IPS DF 19.7 (cell line): ENCODE measurements at regions not wholly inside any gene's neighbourhood (a gene's known extent, or its start where the extent isn't known, plus 50 kb on each side); places are given as distances from the start of the nearest gene placed in this dataset.
"Not testable (repeated sequence)": the region's sequence is repeated elsewhere in the genome, so short reads cannot be mapped to it uniquely, and the experiment has no call there.

Experiments
- DNase-seq: peaks from one replicate; pipeline ENCODE4 v3.0.0-alpha.2; 2013; ENCODE audit warnings: low read depth, low spot score

- no peak for DNase-seq
These were observed 73.8 kb downstream of the SLC25A46 start for GRCh38 chr5:110812639-110813038.

GRCh38 chr5:110815916-110816605 lies 77.3 kb downstream of the SLC25A46 start:
- DNase-seq: no peak

DNA sequence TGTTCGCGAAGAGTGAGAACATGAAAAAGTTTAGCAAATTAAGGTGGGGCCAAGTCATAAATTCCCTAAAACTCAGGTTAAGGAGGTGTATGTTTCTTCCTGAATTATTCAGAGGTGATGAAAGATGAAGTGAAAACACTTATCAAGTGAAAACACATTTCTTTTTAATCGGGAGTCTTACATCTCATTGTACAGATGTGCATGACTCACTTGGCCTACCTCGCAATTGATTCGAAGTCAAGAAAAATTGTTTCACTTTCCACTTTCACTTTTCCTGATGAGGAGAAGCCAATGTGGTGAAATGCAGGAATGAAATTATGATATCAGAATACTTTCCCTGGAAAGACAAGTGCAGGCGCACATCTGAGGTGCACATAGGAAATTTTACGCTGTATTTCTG lies 78.7 kb downstream of the SLC25A46 start:
- no peak for DNase-seq

GRCh38 chr5:110823571-110823970 lies 84.8 kb downstream of the SLC25A46 start:
- DNase-seq: no peak

DNA sequence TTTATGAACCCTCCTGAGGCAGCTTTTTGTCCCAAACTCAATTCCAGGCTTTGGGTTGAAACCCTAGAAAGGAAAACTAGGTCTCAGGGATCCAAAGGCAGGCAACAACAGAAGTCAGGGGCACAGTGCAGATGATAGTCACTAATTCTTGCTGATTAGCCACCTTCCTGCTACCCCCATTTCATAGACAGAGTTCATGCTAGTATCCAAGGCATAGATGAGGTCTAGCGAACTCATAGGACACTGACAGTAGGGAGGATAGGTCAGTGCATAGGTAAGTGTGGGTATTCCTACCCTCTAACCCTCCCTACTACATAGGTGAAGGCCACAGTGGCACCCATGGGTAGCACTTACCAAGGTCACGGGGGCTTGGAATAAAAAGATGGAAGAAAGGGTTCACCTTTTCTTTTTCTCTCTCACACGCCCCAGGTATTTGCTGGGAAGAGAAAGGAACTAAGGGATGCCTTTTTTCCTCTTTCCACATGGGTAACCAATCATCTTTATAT lies 86.2 kb downstream of the SLC25A46 start:
- no peak for DNase-seq

DNA sequence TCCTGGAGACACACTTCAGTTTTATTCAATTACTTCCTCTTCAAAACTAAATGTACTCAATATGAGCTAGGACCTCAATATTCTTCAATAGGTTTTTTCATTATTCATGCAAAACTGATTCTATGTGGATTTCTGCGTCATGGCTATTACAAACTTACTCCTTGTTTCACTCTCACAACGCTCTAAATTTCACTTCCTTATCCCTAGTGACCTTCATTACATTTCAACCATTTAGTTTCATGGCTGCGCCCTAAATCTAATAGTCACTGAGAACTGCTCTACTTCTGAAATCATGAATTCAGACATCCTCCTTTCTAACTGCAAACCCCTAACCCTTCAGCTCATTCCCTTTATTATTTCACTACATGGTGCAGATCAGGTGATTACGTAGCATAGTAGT lies 93.9 kb downstream of the SLC25A46 start:
- no peak for DNase-seq

- not testable (repeated sequence) for DNase-seq
These were observed 96.1 kb downstream of the SLC25A46 start for GRCh38 chr5:110834933-110835332.

GRCh38 chr5:110836851-110837250 lies 98.0 kb downstream of the SLC25A46 start:
- DNase-seq: no peak

- not testable (repeated sequence) for DNase-seq
These were observed 99.5 kb downstream of the SLC25A46 start for GRCh38 chr5:110838357-110838756.

- no peak for DNase-seq
These were observed 100.2 kb downstream of the SLC25A46 start for GRCh38 chr5:110838961-110839360.

DNA sequence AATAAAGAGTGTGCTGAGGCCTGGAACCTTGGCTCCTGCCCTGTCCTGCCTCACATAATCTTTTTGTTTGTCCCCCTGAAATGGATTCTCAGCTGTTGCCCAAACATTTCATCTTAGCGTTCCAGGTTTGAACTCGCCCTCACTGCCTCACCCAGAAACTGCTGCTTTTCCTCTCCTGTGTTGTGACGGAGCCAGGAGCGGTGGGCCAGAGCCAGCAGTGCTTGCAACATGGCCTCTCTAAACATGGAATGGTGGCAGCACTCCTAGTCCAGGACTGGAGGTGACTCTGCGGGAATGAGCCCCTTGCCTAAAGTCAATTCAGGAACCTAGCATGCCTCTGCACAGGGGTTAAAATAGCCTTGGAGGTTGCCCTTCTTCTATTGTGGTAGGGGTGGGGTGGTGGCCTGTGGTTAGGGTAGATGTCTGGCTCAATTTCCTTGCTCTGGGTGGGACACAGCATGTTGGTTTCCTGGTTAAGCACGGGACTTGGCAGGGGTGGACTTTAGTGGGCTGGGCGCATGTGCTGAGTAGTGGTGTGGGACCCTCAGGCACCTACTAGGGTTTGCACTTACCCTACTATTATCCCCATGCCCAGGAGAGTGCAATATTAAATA lies 101.6 kb downstream of the SLC25A46 start:
- no peak for DNase-seq

GRCh38 chr5:110841137-110841536 lies 102.3 kb downstream of the SLC25A46 start:
- DNase-seq: no peak

GRCh38 chr5:110842948-110843347 lies 104.1 kb downstream of the SLC25A46 start:
- DNase-seq: no peak

DNA sequence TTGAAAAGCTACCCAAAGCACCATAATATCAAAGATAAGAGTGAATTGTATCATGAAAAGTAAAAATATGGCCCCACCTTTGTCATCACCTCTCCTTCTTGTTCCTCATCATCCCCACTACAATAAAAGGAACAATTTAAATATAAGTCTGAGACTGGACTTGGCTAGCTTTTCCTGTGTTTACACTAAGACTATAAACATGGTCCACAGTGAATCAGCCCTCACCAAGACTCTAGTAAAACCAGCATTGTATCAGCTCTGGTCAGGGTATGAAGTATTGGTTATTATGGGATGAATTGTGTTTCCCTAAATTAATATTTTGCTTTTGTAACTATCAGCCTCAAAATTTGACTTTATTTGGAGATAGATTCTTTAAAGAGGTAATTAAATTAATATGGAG lies 105.4 kb downstream of the SLC25A46 start:
- no peak for DNase-seq

DNA sequence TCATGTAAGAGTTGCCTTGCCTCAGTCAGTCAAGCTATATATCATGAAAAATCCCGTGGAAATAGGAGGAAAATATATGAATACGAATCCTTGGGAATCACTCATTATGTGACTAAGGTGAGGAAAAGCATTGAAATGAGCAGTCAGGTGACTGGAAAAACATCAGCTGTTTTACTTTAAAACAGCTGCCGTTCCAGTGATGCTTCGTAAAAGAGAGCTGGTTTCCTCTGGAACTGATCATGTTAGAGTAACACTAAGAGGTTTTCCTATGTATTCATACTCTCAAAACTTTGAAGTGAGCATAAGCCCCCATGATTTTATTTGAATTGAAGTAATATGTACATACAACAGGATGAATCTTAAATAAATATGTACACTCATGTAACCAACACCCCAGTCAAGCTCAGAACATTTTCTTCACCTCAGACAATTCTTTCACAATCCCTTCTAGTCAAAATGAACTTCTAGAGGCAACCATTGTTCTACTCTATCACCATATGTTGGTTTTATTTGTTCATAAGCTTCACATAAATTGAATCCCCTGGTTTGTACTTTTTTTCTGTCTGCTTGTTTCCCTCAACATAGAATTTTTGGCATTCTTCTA lies 107.7 kb downstream of the SLC25A46 start:
- no peak for DNase-seq

DNA sequence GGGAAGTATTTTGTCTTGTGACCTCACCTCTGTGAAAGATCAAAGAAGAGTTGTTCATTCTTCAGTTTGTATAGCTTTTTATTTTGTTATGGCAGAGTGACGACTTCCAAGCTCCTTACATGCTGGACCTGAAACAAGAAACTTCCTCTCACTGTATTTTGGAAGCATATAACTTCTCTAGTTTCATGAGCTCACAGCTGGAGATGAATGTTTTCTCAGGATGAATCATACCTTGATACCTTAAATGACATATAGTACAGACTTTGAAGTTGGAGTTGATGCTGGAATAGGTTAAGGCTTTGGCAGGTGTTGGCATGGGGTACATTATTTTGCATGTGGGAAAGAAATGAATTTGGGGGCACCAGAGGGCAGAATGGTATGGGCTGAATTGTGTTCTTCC lies 112.5 kb downstream of the SLC25A46 start:
- no peak for DNase-seq

DNA sequence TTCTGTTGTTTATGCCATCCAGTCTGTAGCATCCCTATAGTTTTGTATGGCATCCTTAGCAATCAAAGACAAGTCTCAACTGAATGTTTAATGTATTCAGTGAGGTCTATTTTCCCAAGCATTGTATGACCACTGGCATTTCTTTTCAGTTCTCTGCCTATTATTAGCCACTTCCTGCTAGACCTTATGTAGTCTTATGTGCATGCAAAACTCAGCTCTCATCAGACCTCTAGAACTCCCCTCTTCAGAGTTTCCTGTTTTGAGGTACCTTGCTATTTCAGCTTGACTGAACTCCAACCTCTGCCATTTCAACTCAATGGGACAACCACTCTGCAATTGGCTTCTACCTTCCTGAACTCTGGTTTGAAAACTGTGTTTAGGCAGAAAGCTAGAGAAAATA lies 113.2 kb downstream of the SLC25A46 start:
- DNase-seq: no peak

- no peak for DNase-seq
These were observed 113.7 kb downstream of the SLC25A46 start for GRCh38 chr5:110852541-110852940.

DNA sequence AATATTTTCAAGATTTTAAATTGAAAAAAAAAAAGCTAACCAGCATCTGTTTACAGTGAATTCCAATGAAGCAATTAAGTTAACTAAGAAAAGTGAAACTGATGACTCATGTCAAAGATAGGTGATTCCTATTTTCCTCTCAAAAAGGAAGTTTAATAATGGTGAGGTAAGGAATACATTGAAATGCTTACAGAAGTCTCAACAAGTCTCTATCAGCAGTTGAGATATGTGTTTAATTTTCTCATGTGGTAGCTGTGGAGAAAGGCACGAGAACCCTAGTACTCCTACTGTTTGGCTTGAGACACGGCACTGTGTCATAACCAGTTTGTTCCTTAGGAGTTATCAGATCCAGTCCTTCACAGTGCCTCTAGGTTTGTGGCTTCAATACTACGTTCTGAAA lies 114.5 kb downstream of the SLC25A46 start:
- DNase-seq: no peak

- DNase-seq: no peak
These were observed 115.4 kb downstream of the SLC25A46 start for GRCh38 chr5:110854200-110854599.

- no peak for DNase-seq
These were observed 117.2 kb downstream of the SLC25A46 start for GRCh38 chr5:110855961-110856360.

DNA sequence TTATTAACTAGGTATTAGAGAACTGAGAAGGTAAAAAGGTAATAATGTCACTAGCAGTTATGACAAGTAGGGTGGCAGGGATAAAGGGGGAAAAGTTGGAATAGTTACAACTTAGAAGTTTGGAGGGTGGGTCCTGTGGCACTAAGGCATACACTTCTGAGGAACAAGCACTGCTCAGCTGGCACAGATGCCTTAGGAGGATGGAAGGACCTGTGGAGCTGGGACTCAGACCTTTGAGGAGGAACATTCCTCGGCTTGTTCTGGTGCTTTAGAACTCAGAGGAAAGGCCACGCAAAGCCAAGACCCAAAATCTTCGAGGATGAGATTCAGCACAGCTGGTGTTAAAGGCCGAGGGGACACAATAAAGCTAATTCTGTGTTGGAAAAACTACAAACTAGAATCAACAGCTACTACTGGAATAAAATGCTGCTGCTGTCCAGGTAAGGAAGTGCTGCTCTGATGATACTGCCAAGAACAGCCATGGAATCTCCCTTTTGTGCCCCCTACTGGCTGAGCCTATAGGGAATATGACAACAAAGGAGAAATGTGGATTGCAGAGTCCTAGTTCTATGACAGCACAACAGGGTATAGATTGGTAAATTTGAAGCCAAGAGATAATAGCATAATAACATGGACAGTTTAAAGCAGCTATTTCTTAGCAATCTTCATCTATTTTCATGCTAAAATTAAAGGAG lies 126.7 kb downstream of the SLC25A46 start:
- DNase-seq: peak; percentile 30
